SK-N-SH treated with all-trans-retinoic acid at 6 μM for 48 hours (cell line): ENCODE measurements at regions not wholly inside any gene's neighbourhood (a gene's known extent, or its start where the extent isn't known, plus 50 kb on each side); places are given as distances from the start of the nearest gene placed in this dataset.

Experiments
- ARNTL ChIP-seq: fragments of 450-650 bp; formaldehyde crosslinking; IDR thresholded peaks from 2 replicates; pipeline ENCODE4 v1.5.0; 2020; ENCODE audit warnings: low read depth, mild to moderate bottlenecking, moderate library complexity, borderline replicate concordance
- CSDC2 ChIP-seq: fragments of 250-450 bp; sonication (Bioruptor Pico); IDR thresholded peaks from 2 replicates; pipeline ENCODE4 v1.5.0; 2020; ENCODE audit warnings: mild to moderate bottlenecking, moderate library complexity
- RARB ChIP-seq: fragments of 250-450 bp; sonication (Bioruptor Pico); IDR thresholded peaks from 2 replicates; pipeline ENCODE4 v1.8.0; 2021; ENCODE audit warnings: mild to moderate bottlenecking, moderate library complexity
- ZNF8 ChIP-seq: fragments of 450-650 bp; formaldehyde crosslinking; IDR thresholded peaks from 2 replicates; pipeline ENCODE4 v1.5.0; 2020; ENCODE audit warnings: mild to moderate bottlenecking, moderate library complexity

DNA sequence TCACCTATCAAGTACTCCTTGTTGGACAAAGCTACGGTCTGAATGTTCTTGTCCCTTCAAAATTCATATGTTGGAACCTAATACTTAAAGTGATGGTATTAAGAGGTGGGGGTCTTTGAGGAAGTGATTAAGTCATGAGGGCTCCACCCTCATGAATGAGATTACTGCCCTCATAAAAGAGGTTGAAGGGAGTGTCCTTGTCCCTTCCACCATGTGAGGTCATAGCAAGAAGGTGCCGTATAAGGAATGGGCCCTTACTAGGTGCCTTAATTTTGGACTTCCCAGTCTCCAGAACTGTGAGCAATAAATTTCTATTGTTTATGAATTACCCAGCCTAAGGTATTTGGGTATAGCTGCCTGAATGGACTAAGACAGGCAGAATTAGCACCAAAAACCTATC, 191.1 kb upstream of the NUDT4 start:
- no peak for TF ChIP-seq RARB
- no peak for TF ChIP-seq CSDC2 (CRISPR knock-in tag)
- TF ChIP-seq ZNF8, result no peak
- no peak for TF ChIP-seq ARNTL (CRISPR knock-in tag)
